Loucy (cell line): ENCODE measurements at regions not wholly inside any gene's neighbourhood (a gene's known extent, or its start where the extent isn't known, plus 50 kb on each side); places are given as distances from the start of the nearest gene placed in this dataset.

Experiments used
- H2AFZ ChIP-seq: fragments of 200-600 bp; sonication (generic); 2 replicates; pipeline ENCODE4 v1.6.0; 2016; ENCODE audit warnings: antibody characterized with exemption, mild to moderate bottlenecking, low read length, moderate library complexity
- H3F3A ChIP-seq: fragments of 200-600 bp; 2 replicates; pipeline ENCODE4 v1.6.0; 2016; ENCODE audit warnings: antibody characterized with exemption, low read depth, mild to moderate bottlenecking
- H3K27me3 ChIP-seq: fragments of 200-600 bp; sonication (generic); 2 replicates; pipeline ENCODE4 v1.6.1; 2014; ENCODE audit warnings: low read length, mild to moderate bottlenecking; ENCODE audit not compliant: insufficient read depth, poor library complexity, severe bottlenecking
- H3K36me3 ChIP-seq: fragments of 200-600 bp; sonication (generic); 2 replicates; pipeline ENCODE4 v1.6.1; 2016; ENCODE audit warnings: low read length; ENCODE audit not compliant: insufficient read depth
- H3K4me1 ChIP-seq: fragments of 200-600 bp; sonication (generic); 2 replicates; pipeline ENCODE4 v1.5.1; 2014; ENCODE audit warnings: low read length, mild to moderate bottlenecking; ENCODE audit not compliant: insufficient read depth, poor library complexity, severe bottlenecking
- H3K4me2 ChIP-seq: fragments of 200-600 bp; sonication (generic); 2 replicates; pipeline ENCODE4 v1.6.0; 2014; ENCODE audit warnings: antibody characterized with exemption, low read length, low read depth, mild to moderate bottlenecking; ENCODE audit not compliant: poor library complexity, severe bottlenecking
- H3K4me3 ChIP-seq: fragments of 200-600 bp; sonication (generic); 2 replicates; pipeline ENCODE4 v1.5.1; 2014; ENCODE audit warnings: low read length, mild to moderate bottlenecking, mixed read lengths; ENCODE audit not compliant: poor library complexity, severe bottlenecking
- H3K79me2 ChIP-seq: fragments of 200-600 bp; sonication (generic); 2 replicates; pipeline ENCODE4 v1.6.1; 2014; ENCODE audit warnings: low read length; ENCODE audit not compliant: insufficient read depth
- H3K9ac ChIP-seq: fragments of 200-600 bp; sonication (generic); 2 replicates; pipeline ENCODE4 v1.6.0; 2014; ENCODE audit warnings: mild to moderate bottlenecking, low read depth, low read length, moderate library complexity; ENCODE audit not compliant: poor library complexity, severe bottlenecking
- H3K9me2 ChIP-seq: fragments of 200-600 bp; sonication (generic); replicated peaks from 2 replicates; pipeline ENCODE4 v1.6.1; 2016; ENCODE audit warnings: low read depth, low read length, mixed read lengths
- H3K9me3 ChIP-seq: fragments of 200-600 bp; sonication (generic); 2 replicates; pipeline ENCODE4 v1.6.1; 2014; ENCODE audit warnings: mild to moderate bottlenecking, antibody characterized with exemption, low read length, low read depth; ENCODE audit not compliant: insufficient read depth
- H4K20me1 ChIP-seq: fragments of 200-600 bp; sonication (generic); 2 replicates; pipeline ENCODE4 v1.6.0; 2014; ENCODE audit warnings: antibody characterized with exemption, low read length, mild to moderate bottlenecking; ENCODE audit not compliant: insufficient read depth, poor library complexity, severe bottlenecking
- EZH2phosphoT487 ChIP-seq: fragments of 200-600 bp; IDR thresholded peaks from 2 replicates; pipeline ENCODE4 v1.6.1; 2018; ENCODE audit warnings: antibody characterized with exemption, mild to moderate bottlenecking, moderate library complexity, borderline replicate concordance
- TF ChIP-seq, protein P1 (sequence below): fragments of 200-600 bp; sonication (generic); conservative IDR thresholded peaks from 2 replicates; pipeline ENCODE4 v1.5.1; 2014; ENCODE audit warnings: mild to moderate bottlenecking, antibody characterized with exemption, low read length

DNA sequence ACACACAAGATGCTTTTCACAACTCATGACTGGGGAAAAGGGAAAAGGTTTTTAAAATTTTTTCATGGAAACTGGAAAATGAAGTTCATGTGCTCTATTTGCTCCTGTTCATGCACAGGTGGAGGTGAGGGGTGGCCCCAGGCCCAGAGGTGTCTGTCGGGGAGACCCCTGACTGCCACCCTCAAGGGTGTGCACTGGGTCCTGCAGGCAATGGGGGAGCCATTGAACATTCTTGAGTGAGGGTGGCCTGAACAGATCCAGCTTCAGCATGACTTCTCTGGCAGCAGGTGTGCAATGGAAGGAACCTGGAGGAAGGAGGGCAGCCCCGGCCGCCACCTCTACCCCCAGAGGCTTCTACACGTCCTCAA, 145.3 kb upstream of the IQSEC1 start:
- Histone ChIP-seq H3K79me2 (no peaks in the 10 kb centered on the region), H2AFZ (no peak overlapping the region), H3K27me3 (no peaks in the 10 kb centered on the region), H3K4me2 (no peak overlapping the region), H3K36me3 (no peaks in the 10 kb centered on the region), H3K4me3 (no peak overlapping the region), H3K9me2 (no peaks in the 10 kb centered on the region), H3K4me1 (peaks cover 3% of the 10 kb centered on the region), H3F3A (no peaks in the 10 kb centered on the region), H3K9me3 (no peaks in the 10 kb centered on the region), H3K9ac (no peak overlapping the region), H4K20me1 (no peaks in the 10 kb centered on the region)
- TF ChIP-seq EZH2phosphoT487, result no peak
- TF ChIP-seq, protein P1, sequence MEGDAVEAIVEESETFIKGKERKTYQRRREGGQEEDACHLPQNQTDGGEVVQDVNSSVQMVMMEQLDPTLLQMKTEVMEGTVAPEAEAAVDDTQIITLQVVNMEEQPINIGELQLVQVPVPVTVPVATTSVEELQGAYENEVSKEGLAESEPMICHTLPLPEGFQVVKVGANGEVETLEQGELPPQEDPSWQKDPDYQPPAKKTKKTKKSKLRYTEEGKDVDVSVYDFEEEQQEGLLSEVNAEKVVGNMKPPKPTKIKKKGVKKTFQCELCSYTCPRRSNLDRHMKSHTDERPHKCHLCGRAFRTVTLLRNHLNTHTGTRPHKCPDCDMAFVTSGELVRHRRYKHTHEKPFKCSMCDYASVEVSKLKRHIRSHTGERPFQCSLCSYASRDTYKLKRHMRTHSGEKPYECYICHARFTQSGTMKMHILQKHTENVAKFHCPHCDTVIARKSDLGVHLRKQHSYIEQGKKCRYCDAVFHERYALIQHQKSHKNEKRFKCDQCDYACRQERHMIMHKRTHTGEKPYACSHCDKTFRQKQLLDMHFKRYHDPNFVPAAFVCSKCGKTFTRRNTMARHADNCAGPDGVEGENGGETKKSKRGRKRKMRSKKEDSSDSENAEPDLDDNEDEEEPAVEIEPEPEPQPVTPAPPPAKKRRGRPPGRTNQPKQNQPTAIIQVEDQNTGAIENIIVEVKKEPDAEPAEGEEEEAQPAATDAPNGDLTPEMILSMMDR, result no peak

DNA sequence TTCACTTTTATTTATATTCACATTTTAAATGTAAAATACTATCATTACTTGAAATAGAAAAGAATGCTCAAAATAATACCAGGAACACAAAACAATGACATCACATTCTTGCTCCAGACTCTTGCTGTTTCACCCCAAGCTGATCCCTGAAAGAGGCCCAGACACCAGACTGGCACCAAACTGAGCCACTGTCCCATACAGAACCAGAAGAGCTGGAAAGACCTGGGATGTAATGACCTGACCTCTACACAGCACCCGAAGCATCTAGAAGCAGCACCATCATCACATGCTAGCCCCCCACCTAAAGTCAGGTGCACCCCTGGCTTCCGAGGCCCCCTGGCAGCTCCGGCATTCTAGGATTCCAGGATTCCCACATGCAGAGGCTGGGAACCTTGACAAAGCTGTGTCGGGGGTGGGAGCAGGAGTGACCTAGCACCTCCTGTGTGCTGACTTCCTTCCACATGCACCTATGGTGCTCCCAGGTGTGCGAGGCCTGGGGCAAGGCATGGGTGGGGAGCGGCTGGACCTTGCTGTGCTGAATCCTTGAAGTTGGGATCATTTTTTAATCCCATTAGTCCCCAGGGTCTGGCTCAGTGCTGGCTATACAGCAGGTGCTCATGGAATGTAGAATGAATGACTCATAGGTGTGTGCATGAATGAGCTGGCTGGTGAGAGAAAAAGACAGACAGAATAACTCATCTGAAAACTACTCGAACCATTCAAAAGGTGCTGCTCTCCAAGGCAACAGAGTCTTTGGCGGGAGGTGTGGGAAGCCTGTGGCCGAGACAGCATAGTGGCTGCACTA, 144.7 kb upstream of the IQSEC1 start:
- H3K4me2 ChIP-seq, result no peak overlapping the region
- H3F3A ChIP-seq, result no peaks in the 10 kb centered on the region
- no peak overlapping the region for H2AFZ ChIP-seq

DNA sequence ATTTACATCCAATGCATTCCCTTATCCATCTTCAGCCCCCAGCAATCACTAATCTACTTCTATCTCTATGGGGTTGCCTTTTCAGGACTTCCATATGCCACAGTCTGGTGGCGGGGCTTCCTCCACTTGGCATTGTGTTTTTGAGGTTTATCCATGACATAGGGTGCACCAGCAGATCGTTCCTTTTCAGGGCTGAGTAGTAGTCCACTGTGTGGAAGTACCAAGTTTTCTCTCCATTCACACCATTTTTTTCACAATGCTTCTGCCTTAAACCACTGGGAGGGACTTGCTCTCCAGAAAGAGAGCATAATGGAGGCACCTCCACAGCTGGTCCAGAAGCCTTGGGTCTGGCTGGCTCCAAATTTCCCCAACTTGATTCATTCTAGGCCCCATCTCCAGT, 144.0 kb upstream of the IQSEC1 start:
- no peaks in the 10 kb centered on the region for H3K36me3 ChIP-seq
- H4K20me1 ChIP-seq, result no peaks in the 10 kb centered on the region
- H3K79me2 ChIP-seq, result no peaks in the 10 kb centered on the region
- TF ChIP-seq, protein P1, result no peak
- no peak for TF ChIP-seq EZH2phosphoT487
- H2AFZ ChIP-seq, result no peak overlapping the region
- H3K4me1 ChIP-seq, result no peaks in the 10 kb centered on the region
- no peaks in the 10 kb centered on the region for H3F3A ChIP-seq
- no peak overlapping the region for H3K4me2 ChIP-seq
- no peaks in the 10 kb centered on the region for H3K9me3 ChIP-seq
- H3K4me3 ChIP-seq, result no peak overlapping the region
- no peaks in the 10 kb centered on the region for H3K9me2 ChIP-seq
- no peak overlapping the region for H3K9ac ChIP-seq
- H3K27me3 ChIP-seq, result no peaks in the 10 kb centered on the region

More for the DNA sequence above, 144.7 kb upstream of the IQSEC1 start:
- Histone ChIP-seq H3K79me2 (no peaks in the 10 kb centered on the region), H3K4me1 (no peaks in the 10 kb centered on the region), H4K20me1 (no peaks in the 10 kb centered on the region), H3K27me3 (no peaks in the 10 kb centered on the region), H3K36me3 (no peaks in the 10 kb centered on the region), H3K9me3 (no peaks in the 10 kb centered on the region), H3K9ac (no peak overlapping the region), H3K4me3 (no peak overlapping the region), H3K9me2 (no peaks in the 10 kb centered on the region)
- TF ChIP-seq, protein P1, result no peak
- TF ChIP-seq EZH2phosphoT487, result no peak
